Stimulated activated CD8-positive, alpha-beta memory T cell treated with anti-CD3 and anti-CD28 coated beads, Interleukin-15, amount 100 ng/mL, for 1 hour (primary cell): ENCODE measurements at regions not wholly inside any gene's neighbourhood (a gene's known extent, or its start where the extent isn't known, plus 50 kb on each side); places are given as distances from the start of the nearest gene placed in this dataset.
"Not testable (repeated sequence)": the region's sequence is repeated elsewhere in the genome, so short reads cannot be mapped to it uniquely, and the experiment has no call there.

Source experiments
- DNase-seq: peaks from one replicate; pipeline ENCODE4 v3.0.0-alpha.2; 2020; ENCODE audit warnings: low read depth

DNA sequence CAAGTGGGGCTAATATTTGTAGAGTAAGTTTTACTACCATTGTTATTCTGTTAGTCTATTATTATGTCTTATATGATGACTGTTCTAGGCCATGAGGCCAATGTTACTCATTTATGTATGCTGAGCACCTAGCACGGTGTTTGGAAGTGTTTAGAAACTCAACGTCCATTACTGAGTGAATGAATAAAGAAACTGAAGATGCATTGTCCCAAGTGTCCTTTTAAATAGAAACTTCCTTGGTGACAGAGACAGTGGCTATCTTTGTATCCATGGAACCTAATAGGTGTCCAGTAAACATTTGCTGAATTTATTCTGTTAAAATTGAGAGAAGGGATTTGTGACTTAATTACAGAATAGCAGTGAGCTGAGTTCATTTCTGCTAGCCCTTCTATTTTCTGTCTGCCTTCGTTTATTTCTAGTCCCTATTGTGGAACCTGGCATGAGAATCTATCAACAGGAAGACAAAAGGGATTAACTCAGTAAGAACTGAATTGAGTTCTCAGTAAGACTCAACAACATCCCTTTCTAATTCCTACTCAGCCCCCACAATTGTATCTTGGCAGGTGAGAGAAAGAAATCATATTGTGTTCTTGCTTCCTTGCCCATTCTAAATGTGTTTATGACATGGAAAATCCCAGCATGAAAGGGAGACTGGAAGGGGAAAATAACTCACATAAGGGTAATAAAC, 246.6 kb upstream of the LRRC3B start:
- no peak for DNase-seq

DNA sequence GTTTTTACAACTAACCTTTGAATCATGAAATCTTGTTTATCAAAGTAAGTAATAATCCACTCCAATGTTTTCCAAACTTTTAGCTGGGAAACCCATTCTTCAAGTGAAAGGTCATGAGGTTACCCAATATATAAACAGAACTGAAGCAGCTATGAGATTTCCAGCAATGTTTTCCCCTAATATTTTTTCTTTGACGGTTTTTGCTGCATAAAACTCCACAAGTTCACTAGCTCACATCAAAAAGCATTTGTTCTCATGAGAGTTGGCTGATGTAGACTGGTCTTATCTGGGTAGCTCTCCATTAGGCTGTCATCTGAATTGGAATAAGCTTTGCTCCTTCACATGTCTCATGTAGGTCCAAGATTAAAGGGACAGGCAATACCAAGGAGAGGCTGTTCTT, 241.2 kb upstream of the LRRC3B start:
- DNase-seq: no peak

DNA sequence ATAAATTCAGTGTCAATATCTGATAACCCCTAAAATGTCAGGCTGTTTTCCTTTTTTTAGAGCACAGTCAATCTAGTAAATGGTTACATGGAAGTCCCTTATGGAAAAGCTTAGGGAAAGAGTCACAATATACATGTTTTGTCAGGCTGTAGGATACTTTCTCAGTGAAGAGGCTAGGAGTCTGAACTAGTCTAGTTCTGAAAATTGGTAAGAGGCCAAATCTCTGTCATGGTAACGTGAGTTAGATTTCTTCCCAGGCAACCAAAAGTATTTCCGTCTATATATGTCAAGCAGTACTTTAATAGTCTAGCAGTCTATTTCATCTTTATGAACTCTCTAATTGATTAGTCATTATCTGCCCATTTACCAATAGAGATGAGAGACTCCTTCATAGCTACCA, 215.9 kb upstream of the LRRC3B start:
- no peak for DNase-seq

DNA sequence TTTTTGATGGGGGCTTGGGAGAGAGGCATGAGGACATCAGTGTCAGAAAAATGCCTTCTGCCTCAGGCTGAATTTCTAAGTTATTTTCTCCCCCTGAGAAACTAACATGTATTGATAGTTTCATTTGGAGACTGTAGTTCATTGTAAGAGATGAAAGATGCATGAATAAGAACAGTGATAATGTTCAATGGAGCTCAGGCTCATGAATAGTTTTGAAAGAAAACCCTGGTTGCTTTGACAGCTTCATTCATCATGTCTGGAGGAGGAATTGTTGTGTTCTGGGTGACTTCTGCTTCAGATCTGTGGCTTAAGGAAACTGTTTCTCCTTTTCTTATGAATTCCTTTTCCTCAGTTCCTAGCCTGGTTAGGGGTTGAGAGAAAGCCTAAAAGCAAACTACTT, 204.0 kb upstream of the LRRC3B start:
- no peak for DNase-seq

DNA sequence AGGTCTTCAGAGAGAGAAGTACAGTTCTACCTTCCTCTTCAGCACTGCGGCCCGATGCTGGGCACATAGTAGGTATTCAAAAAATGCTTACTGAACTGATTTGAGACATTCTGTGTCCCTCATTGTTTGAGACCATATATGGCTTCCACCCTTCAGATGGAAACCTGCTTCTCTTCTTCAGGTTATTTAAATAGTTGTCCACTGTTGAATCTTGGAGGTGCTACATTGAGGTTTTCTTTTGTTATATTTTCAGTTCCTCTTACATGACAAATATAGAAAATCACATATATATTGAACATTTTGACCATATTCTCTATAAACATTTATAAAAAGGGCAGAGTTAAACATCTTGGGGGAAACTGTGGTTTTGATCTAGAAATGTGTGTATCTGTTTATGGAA, 200.2 kb upstream of the LRRC3B start:
- DNase-seq: no peak

DNA sequence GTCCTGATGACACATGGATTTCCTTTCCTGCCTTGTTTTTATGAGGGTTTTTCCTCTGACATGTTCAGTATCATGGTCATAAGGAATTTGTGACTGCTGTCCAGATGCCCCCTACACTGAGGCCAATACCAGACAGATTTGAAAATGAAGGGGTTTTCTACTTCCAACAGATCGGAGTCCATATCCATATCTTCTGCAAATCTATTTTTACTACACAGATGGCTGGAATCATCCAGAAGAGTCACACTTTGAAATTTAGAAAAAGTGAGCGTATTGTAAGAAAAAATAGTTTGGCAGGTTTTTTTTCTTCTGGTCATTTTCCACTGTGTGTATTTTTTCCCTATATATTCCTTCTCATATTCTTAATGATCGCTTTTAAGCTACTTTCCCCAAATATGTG, 197.5 kb upstream of the LRRC3B start:
- no peak for DNase-seq

DNA sequence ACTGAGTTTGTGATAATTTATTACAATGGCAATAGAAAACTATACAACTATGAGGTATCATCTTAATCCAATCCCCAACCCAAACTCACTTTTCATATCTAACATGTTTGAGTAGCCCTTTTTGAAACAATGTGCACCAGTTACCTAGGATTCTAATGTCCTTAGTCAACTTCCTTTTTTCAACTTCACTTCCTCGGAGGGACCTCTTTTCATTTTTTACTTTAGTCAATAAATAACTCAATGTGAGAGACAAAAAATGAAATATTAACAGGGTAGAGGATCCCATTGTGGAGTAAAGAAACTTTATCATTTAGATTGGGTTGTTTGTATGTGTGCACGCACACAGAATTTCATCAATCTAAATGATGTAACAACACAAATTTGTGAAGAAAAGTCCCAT, 193.6 kb upstream of the LRRC3B start:
- no peak for DNase-seq

DNA sequence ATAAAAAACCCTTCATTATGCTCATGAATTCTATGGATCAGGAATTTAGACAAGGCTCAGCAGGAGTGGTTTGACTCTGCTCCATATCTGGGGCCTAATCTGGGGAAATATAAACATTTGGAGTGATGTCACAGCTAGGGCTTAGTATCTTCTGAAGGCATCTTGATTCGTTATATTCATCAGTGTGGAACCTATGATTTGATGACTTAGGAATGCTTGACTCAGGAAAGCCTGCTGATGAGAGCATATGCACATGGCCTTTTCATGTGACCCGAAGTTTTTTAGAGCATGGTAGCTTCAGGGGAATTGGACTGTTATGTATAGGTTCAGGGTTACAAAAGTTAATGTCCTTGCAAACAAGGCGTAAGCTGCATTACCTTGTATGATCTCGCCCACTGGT, 184.9 kb upstream of the LRRC3B start:
- no peak for DNase-seq

DNA sequence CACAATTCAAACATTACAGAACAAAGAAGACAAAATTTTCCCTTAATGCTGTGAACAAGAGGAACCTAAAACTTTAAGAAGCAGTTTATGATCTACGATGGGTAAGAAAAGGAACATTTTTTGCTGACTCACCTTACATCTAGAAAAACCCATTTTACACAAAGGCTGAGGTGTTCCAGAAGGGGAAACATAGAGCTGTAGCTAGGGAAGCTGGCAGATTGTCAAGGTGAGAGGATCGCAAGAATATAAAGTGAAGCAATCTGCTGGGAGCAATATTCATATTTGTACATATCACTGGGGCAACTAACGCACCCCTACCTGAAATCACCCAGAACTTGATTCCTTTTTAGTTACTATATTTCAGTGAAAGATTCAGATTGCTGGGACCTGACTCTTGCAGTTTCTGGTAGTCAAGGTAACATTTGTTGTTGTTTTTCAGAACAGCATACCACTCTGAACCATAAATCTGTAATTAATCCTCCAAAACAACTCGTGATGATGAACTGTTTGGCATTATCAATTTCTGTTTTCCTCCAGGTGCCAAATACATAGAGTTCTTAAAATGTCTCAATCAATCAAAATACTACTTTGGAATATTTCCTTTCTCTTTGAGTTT, 184.1 kb upstream of the LRRC3B start:
- DNase-seq: no peak

DNA sequence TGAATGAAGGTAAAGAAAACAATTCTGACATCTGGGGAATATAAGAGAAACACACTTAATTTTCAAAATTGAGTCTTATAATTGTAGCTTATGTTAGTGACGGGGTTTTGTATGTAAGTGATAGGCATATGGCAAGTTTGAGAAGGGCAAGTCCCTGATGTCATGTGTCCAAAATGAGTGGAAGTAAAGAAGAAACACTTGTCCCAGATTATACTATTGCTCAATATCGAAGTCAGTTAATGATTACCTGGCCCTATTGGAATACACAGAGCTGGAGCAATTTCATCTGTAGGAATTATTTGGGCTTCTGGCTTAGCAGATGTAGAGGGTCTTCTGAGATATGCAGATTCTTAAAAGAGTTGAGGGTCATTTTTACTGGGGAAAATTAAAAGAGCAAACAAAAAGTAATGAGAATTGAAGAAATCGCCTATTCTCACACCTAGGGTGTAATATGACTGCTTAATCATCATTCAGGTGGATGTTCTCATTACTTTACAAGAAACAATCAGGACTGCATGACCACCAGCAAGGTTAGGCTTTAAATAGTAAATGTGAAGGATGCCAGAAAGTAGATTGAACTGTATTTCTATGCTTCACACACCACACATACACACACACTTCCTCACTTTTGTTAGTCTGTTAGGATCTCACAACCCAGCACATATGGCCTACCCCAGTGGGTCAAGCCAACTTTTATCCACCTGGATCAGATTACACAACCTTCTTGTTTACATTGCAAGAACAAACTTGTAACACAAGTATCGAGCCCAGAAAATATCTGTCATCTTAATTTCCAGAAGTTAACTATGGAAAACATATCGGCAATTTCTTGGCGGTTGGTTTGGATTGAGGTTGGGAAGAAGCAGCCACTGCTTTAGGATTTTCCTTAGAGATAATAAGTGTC, 183.3 kb upstream of the LRRC3B start:
- DNase-seq: no peak

DNA sequence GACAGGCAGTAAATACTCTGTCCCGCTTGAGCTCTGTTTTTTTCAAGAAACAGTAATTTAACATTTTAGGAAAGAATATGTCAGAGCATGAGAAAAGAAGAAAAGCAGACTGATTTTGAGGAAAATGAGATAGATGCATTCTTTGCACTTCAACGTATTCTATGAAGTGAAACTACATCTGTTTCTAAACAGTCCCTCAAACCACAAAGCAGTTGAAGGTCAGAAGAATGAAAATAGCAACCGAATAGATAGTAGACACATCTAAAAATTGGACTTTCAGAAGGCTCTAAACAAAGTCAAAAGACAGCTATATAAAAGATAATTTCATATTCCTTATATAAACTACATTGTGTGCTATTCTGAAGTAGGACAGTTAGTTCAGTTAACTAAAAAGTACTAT, 172.6 kb upstream of the LRRC3B start:
- DNase-seq: no peak

DNA sequence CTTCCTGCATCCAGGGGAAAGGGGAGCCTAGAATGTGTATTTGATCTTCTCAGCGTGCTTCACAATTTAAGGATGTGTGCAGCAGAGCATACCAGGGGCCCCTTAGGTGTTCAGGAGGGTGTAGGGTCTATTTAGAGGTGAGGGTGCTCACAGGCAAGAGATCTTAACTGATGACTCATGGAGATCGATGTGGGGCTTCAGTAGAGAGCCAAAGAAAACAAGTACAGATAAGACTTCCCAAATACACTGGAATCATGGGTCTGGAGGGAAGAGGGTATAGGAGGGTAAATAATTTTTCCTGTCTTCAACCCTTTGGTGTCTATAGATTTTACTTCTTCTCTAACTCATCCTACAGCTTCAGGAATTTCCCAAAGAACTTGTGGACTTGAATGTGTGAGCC, 170.2 kb upstream of the LRRC3B start:
- DNase-seq: no peak

DNA sequence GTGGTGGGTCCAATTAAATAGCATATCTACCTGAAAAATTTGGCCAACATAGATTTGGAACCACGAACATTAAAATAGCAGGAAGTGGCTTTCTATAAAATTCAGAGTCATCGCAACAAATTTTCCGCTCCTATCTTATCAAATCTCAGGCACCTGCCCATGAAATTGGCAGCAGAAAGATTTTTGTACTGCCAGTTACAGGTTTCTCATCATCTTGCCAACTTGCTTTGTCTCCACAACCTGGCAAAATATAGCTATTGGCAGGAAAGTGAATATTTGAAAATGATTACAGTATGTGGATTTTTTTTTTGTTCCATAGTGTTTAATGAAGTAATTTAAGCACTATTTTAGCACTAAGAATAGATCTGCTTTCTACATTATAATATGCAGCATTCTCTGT, 161.6 kb upstream of the LRRC3B start:
- no peak for DNase-seq

DNA sequence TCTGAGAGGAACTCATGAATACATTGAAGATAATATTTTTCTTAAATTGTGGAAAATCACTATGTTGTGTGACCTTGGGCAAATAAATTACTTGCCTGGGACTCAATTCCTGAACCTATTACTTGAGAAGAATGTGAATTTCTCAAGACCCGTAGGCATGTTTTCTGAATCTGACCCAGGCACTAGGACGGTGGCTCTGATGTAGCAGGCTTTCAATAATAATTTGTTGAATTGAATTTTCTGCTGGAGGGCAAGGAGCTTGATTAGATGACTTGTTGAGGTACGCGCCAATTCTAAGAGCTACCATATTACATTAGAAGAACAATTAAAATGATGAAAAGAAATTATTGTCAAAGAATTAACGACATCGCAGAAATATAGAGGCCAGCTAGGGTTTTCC, 150.2 kb upstream of the LRRC3B start:
- no peak for DNase-seq

DNA sequence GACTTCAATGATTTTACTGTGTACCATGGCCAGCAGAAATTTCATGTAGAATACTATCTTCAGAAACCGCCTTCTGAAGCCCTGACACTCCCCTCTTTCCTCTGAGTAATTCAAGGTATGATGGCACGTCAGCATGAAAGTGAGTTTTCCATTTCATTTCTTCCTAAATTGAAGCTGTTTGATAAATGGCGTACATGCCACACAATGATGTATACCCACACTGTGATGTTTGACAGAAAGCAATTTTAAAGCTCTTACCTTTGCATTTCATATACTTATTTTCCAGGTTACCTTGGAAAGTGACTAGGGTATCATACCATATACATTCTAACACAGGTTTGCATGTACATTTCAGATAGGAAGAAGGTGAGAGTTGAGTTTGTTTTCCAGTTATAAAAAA, 147.9 kb upstream of the LRRC3B start:
- DNase-seq: no peak

DNA sequence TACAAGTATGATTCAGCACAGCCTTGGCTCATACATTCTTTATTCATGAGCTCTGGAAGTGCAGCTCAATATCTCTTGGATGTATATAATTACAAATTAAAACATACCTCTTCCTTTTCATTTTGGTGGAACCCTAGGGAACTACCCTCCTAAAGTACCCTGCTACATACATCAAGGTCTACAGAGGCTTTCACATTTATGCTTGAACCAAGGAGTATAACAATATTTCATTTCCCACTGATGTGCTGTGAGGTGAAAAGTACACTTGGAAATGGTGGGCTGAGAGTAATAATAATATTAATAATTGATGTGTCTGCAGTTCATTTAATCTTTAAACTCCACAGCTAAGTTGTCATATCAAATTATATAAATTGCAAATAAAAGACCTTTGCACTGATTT, 142.2 kb upstream of the LRRC3B start:
- no peak for DNase-seq

DNA sequence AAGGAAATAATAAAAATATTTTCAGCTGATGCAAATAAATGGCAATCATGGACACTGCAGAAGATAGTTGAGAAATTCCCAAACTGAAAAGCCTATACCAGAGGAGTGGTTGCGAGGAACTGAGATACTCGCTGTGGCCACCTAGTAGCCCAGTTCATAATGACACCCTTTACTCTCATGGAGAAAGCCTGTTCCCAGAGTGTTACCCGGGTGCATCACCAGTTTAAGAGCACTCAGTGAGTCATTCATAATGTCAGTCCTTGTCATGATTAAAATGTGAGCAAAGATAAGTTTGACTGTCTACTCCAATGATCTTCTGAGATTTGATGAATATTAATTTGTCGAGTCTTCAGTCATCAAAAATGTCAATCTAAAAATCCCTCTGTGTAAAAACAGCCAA, 138.4 kb upstream of the LRRC3B start:
- DNase-seq: no peak

DNA sequence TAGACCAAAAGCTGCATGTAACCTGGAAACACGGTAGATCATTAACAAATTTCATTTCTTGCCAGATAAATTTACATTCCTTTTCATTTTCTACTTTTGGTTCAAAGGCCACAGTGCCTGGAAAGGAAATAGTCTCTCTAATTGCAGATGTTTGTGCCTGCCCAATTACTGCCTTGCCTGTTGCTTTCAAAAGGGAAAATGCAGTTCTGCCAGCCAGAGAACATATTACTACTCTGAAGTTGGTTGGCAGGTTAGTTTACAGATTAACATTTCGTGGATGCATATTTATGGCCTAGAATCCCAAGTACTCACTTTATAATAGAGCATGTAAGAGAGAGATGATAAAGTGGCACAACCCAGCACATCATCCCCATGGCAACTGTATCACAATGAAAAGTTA, 124.3 kb upstream of the LRRC3B start:
- DNase-seq: no peak

DNA sequence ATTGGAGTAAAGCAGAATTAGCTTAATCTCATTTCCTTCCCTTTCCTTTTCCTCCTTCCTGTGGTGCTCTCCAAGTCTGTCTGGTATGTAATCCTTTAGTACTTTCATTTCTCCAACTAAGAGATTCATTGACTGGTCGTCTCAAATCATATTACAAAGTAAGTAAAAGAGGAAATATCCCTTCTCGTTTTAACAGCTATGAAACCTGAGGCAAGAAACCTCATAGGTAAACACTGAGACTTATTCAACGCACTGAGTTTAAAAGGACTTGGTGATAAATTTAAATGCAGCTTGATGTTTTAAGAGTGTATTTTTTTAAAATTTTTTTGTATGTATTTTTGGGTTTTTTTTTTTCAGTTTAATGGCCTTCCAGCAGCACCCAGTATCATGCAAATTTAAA, 117.2 kb upstream of the LRRC3B start:
- DNase-seq: no peak

DNA sequence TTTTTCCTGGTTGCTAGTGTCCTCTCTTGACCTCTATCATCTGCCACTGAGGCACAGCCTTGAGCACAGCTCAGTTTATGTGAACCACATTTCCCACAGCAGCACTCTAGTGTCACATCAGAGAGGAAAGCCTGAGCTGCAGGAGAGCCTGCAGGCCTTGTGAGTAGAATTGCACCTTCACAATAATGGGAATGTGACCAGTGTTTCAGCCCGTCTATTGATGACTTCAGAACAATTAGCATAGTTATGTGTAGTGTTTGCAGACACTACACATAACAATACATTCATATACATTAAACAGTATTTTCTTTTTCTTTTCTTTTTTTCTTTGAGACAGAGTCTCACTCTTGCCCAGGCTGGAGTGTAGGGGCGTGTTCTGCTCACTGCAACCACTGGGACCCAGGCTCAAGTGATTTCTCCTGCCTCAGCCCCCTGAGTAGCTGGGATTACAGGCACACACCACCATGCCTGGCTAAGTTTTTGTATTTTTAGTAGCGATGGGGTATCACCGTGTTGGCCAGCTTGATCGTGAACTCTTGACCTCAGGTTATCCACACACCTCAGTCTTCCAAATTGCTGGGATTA, 108.0 kb upstream of the LRRC3B start:
- DNase-seq: not testable (repeated sequence)

DNA sequence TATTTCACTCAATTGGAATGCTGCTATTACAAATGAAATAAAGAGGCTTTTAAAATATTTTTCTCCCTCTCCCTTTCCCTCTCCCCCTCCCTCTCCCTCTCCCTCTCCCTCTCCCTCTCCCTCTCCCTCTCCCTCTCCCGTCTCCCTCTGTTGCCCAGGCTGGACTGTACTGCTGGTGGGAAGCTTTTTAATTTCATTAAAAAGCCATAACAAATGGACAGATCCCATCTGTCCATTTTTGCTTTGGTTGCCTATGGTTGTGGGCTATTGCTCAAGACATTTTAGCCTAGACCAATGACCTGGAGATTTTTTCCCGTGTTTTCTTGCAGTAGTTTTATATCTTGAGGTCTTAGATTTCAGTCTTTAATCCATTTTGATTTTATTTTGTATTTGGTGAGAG, 107.2 kb upstream of the LRRC3B start:
- DNase-seq: no peak

DNA sequence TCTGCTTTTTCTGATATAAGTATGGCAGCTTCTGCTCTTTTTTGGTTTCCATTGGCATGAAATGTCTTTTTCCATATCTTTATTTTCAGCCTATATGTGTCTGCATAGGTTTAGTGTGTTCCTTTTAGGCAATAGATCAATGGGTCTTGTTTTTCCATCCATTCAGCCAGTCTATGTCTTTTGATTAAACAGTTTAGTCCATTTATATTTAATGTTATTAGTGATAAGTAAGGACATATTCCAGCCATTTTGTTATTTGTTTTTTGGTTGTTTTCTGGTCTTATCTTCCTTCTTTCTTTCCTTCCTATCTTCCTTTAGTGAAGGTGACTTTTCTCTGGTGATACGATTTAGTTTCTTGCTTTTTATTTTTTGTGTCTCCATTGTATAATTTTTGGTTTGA, 101.3 kb upstream of the LRRC3B start:
- DNase-seq: no peak

DNA sequence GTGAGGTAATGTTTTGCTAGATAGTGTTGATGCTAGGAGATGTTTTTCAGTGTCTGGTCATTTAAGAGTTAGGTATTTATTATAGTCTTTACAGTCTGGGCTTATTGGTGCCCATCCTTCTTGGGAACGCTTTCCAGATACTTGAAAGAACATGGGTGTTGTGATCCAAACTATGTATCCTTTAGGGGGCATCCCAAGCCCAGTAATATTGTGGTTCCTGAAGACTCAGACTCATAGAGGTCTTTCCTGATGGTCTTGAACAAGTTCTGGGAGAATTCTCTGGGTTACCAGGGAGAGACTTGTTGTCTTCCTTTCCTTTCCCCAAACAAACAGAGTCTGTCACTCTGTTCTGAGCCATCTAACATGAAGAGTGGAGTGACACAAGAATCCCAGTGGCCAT, 99.7 kb upstream of the LRRC3B start:
- no peak for DNase-seq
